GM06990 (cell line): ENCODE measurements at regions not wholly inside any gene's neighbourhood (a gene's known extent, or its start where the extent isn't known, plus 50 kb on each side); places are given as distances from the start of the nearest gene placed in this dataset.
"Not testable (repeated sequence)": the region's sequence is repeated elsewhere in the genome, so short reads cannot be mapped to it uniquely, and the experiment has no call there.

Experiments used
- DNase-seq: peaks from one replicate; pipeline ENCODE4 v3.0.0-alpha.2; 2011; ENCODE audit not compliant: insufficient read length; ENCODE audit errors: extremely low read depth
- H3K27me3 ChIP-seq: replicated peaks from 2 replicates; pipeline ENCODE4 v1.6.0; 2011; ENCODE audit warnings: low read length; ENCODE audit not compliant: control insufficient read depth, insufficient read depth
- H3K36me3 ChIP-seq: 2 replicates; pipeline ENCODE4 v1.5.1; 2011; ENCODE audit warnings: low read length; ENCODE audit not compliant: control insufficient read depth, insufficient read depth
- H3K4me3 ChIP-seq: replicated peaks from 2 replicates; pipeline ENCODE4 v1.5.1; 2011; ENCODE audit warnings: low read depth, mild to moderate bottlenecking, control low read depth, low read length
- TF ChIP-seq, protein P1 (sequence below): IDR thresholded peaks from 2 replicates; pipeline ENCODE4 v1.5.1; 2011; ENCODE audit warnings: low read length, control low read depth, mild to moderate bottlenecking, inconsistent platforms; ENCODE audit not compliant: insufficient read depth, poor library complexity, severe bottlenecking

GRCh38 chr9:26510137-26510536 lies 382.5 kb downstream of the CAAP1 start:
- no peak overlapping the region for H3K4me3 ChIP-seq
- H3K27me3 ChIP-seq: no peaks in the 10 kb centered on the region
- TF ChIP-seq, protein P1, sequence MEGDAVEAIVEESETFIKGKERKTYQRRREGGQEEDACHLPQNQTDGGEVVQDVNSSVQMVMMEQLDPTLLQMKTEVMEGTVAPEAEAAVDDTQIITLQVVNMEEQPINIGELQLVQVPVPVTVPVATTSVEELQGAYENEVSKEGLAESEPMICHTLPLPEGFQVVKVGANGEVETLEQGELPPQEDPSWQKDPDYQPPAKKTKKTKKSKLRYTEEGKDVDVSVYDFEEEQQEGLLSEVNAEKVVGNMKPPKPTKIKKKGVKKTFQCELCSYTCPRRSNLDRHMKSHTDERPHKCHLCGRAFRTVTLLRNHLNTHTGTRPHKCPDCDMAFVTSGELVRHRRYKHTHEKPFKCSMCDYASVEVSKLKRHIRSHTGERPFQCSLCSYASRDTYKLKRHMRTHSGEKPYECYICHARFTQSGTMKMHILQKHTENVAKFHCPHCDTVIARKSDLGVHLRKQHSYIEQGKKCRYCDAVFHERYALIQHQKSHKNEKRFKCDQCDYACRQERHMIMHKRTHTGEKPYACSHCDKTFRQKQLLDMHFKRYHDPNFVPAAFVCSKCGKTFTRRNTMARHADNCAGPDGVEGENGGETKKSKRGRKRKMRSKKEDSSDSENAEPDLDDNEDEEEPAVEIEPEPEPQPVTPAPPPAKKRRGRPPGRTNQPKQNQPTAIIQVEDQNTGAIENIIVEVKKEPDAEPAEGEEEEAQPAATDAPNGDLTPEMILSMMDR: no peak
- H3K36me3 ChIP-seq: no peaks in the 10 kb centered on the region
- no peak for DNase-seq

DNA sequence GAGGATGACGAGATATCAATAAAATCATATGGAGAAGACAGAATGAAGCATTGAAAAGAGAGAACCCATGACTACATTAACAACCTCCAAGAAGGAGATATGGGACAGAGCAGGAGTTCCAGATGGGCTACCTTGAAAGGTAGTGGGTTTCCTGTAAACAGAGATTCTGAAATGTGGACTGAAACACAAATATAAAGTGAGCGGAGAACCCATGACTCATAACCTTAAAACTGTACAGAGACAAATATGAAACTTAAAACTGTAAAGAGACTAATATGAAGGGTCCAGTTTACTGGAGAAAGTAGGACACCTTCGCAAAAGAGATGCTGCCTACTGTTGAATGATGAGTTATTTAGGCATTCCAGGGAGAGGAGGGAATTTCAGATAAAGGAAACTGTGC lies 383.7 kb downstream of the CAAP1 start:
- no peaks in the 10 kb centered on the region for H3K36me3 ChIP-seq
- no peaks in the 10 kb centered on the region for H3K27me3 ChIP-seq
- H3K4me3 ChIP-seq: no peak overlapping the region
- TF ChIP-seq, protein P1: no peak
- DNase-seq: no peak

DNA sequence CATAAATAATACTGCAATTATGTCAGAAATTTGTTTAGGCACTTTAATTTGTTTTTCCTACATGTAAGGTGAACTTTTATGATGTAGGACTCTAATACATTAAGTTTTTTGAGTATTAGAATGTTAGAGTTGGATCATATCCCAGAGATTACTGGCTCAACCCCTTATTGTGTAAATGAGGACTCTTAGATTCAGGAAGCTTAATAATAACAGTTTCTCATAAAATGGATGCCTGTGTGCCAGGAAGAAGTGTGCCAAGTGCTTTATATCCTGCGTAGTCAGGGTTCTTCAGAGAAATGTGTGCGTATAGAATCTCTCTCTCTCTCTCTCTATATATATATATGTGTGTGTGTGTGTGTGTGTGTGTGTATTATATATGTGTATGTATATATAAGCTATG lies 388.5 kb downstream of the CAAP1 start:
- TF ChIP-seq, protein P1: no peak
- no peak overlapping the region for H3K4me3 ChIP-seq
- H3K36me3 ChIP-seq: no peaks in the 10 kb centered on the region
- no peak for DNase-seq
- no peaks in the 10 kb centered on the region for H3K27me3 ChIP-seq

DNA sequence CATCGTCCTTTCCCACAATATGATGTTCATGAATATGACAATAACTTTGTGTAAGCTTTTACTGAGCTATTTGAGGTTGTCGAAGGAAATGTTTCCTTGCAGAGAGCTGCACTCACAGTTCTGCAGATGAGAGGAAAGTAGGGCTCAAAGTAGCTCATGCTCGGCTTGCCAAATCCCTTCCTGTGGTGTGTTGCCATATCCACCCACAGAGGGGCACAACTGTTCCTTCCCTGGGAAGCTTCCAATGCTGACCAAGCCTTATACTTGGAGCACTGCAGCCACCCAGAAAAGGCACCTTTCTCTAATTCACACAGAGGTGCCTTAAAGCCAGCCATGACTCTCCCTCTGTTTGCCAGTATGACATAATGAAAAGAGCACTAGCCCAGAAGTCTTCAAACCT lies 390.3 kb downstream of the CAAP1 start:
- TF ChIP-seq, protein P1: no peak
- H3K36me3 ChIP-seq: no peaks in the 10 kb centered on the region
- no peak for DNase-seq

GRCh38 chr9:26500471-26500870 lies 392.1 kb downstream of the CAAP1 start:
- no peak overlapping the region for H3K4me3 ChIP-seq
- TF ChIP-seq, protein P1: no peak
- H3K27me3 ChIP-seq: no peaks in the 10 kb centered on the region
- DNase-seq: no peak
- H3K36me3 ChIP-seq: no peaks in the 10 kb centered on the region

More for the DNA sequence above, 390.3 kb downstream of the CAAP1 start:
- Histone ChIP-seq H3K27me3 (no peaks in the 10 kb centered on the region), H3K4me3 (no peak overlapping the region)

GRCh38 chr9:26492608-26493521 lies 399.7 kb downstream of the CAAP1 start:
- not testable (repeated sequence) for H3K27me3 ChIP-seq, H3K36me3 ChIP-seq, DNase-seq, H3K4me3 ChIP-seq

DNA sequence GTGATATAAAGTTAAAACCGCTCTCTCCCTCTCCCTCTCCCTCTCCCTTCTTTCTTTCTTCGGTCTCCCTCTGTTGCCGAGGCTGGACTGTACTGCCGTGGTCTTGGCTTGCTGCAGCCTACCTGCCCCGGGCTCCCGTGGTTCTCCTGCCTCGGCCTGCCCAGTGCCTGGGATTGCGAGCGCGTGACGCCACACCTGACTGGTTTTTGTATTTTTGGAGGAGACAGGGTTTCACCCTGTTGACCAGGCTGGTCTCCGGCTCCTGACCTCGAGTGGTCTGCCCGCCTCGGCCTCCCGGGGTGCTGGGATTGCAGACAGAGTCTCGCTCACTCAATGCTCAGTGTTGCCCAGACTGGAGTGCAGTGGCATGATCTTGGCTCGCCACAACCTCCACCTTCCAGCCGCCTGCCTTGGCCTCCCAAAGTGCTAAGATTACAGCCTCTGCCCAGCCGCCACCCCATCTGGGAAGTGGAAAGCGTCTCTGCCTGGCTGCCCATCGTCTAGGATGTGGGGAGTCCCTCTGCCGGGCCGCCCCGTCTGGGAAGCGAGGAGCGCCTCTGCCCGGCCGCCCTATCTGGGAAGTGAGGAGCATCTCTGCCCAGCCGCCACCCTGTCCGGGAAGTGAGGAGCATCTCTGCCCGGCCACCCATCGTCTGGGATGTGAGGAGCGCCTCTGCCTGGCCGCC lies 400.5 kb downstream of the CAAP1 start:
- H3K4me3 ChIP-seq, H3K27me3 ChIP-seq, H3K36me3 ChIP-seq, DNase-seq: not testable (repeated sequence)
